ENCODE measurements at regions not wholly inside any gene's neighbourhood (a gene's known extent, or its start where the extent isn't known, plus 50 kb on each side); places are given as distances from the start of the nearest gene placed in this dataset.

- TF ChIP-seq EZH2 (IDR thresholded peaks at IDR 0.05; ENCODE audit: low read depth) (no peak), CTCF (conservative IDR thresholded peaks at IDR 0.05) (no peak)
Observed at GRCh38 chr1:193726722-193727121, 540.3 kb upstream of the B3GALT2 start.

All from PC-9 (cell line).